H1 (cell line): ENCODE measurements at regions not wholly inside any gene's neighbourhood (a gene's known extent, or its start where the extent isn't known, plus 50 kb on each side); places are given as distances from the start of the nearest gene placed in this dataset.

Experiments
- CTCF ChIA-PET: fragments of 300-600 bp; sonication (Branson Sonifier 250); formaldehyde crosslinking; loops from one replicate; lab custom pipeline; 2021; ENCODE audit not compliant: partially characterized antibody; lab: Charles Lee
- POLR2A ChIA-PET: fragments of 300-600 bp; sonication (Branson Sonifier 250); formaldehyde crosslinking; loops from one replicate; lab custom pipeline; 2021; ENCODE audit warnings: inconsistent platforms; ENCODE audit not compliant: partially characterized antibody; lab: Charles Lee
- DNase-seq, 2 experiments: peaks; one replicate each; pipeline versions ENCODE4 v3.0.0 to v3.0.0-alpha.2; 2010 to 2022; ENCODE audit warnings: low spot score in 2 of 2, low read depth in 1 of 2, mixed read lengths in 1 of 2
- FAIRE-seq: peaks from 2 replicates; lab custom pipeline; 2011; peaks lifted over from hg19 to GRCh38; lab: Jason Lieb, UNC
- H2AFZ ChIP-seq: 2 replicates; pipeline ENCODE4 v1.8.1; 2012; ENCODE audit warnings: low read length, inconsistent platforms
- H2AK5ac ChIP-seq: 2 replicates; pipeline ENCODE4 v1.6.1; 2013; ENCODE audit warnings: low read depth, low read length
- H2BK120ac ChIP-seq: replicated peaks from 2 replicates; pipeline ENCODE3; 2013; ENCODE audit warnings: low read depth, low read length, inconsistent platforms
- H2BK12ac ChIP-seq: 2 replicates; pipeline ENCODE4 v1.6.1; 2013; ENCODE audit warnings: low read depth, low read length
- H2BK15ac ChIP-seq: 2 replicates; pipeline ENCODE4 v1.6.1; 2013; ENCODE audit warnings: low read length
- H2BK20ac ChIP-seq: 2 replicates; pipeline ENCODE4 v1.6.1; 2013; ENCODE audit warnings: low read length
- H2BK5ac ChIP-seq: 2 replicates; pipeline ENCODE4 v1.6.1; 2013; ENCODE audit warnings: low read depth, low read length
- H3K14ac ChIP-seq: 2 replicates; pipeline ENCODE4 v1.6.1; 2013; ENCODE audit warnings: inconsistent platforms; ENCODE audit not compliant: insufficient read length
- H3K18ac ChIP-seq: 2 replicates; pipeline ENCODE4 v1.6.1; 2013; ENCODE audit warnings: low read length; ENCODE audit errors: extremely low read depth
- H3K23ac ChIP-seq: 2 replicates; pipeline ENCODE4 v1.6.1; 2013; ENCODE audit warnings: inconsistent platforms; ENCODE audit not compliant: insufficient read length
- H3K23me2 ChIP-seq: 2 replicates; pipeline ENCODE4 v1.6.1; 2013; ENCODE audit warnings: low read depth, low read length
- H3K27ac ChIP-seq: 2 replicates; pipeline ENCODE4 v1.6.1; 2011; ENCODE audit warnings: low read depth, low read length, inconsistent platforms
- H3K27me3 ChIP-seq, 4 experiments: replicated peaks in 1 of 4; 1 replicate in 1 of 4; 2 replicates in 3 of 4; pipeline versions ENCODE4 v1.6.1 to v1.8.1; 2011 to 2013; ENCODE audit warnings: low read length in 3 of 4, mild to moderate bottlenecking in 3 of 4, inconsistent platforms in 2 of 4, mixed read lengths in 2 of 4, moderate library complexity in 1 of 4; ENCODE audit not compliant: control insufficient read depth in 3 of 4, insufficient read depth in 3 of 4; ENCODE audit errors: extremely low read depth in 1 of 4
- H3K36me3 ChIP-seq, 4 experiments: 2 replicates each; pipeline versions ENCODE4 v1.6.1 to v1.8.1; 2011 to 2013; ENCODE audit warnings: mild to moderate bottlenecking in 4 of 4, low read length in 3 of 4, moderate library complexity in 2 of 4, control low read depth in 1 of 4, inconsistent platforms in 1 of 4; ENCODE audit not compliant: insufficient read depth in 4 of 4, control insufficient read depth in 2 of 4
- H3K4ac ChIP-seq: replicated peaks from 2 replicates; pipeline ENCODE3; 2013; ENCODE audit warnings: low read length, low read depth, mixed read lengths, inconsistent platforms; ENCODE audit not compliant: insufficient read length
- H3K4me1 ChIP-seq, 4 experiments: replicated peaks in 1 of 4; 1 replicate in 1 of 4; 2 replicates in 3 of 4; pipeline versions ENCODE4 v1.6.1 to v1.8.1; 2011 to 2013; ENCODE audit warnings: low read length in 3 of 4, inconsistent platforms in 2 of 4, mixed read lengths in 1 of 4; ENCODE audit not compliant: insufficient read depth in 4 of 4, control insufficient read depth in 3 of 4
- H3K4me2 ChIP-seq, 2 experiments: 2 replicates each; pipeline versions ENCODE4 v1.6.1 to v1.8.1; 2011 to 2013; ENCODE audit warnings: low read depth in 2 of 2, low read length in 2 of 2, control low read depth in 1 of 2, inconsistent platforms in 1 of 2, mild to moderate bottlenecking in 1 of 2; ENCODE audit not compliant: insufficient read depth in 1 of 2
- H3K4me3 ChIP-seq, 4 experiments: fragments of 200-600, 300-600 bp in 1 of 4; sonication (generic), shearing (Covaris generic), sonication (Bioruptor Twin) in 1 of 4; 2 replicates each; pipeline versions ENCODE4 v1.5.1 to v1.8.1; 2011 to 2016; ENCODE audit warnings: low read length in 4 of 4, low read depth in 3 of 4, control low read depth in 2 of 4, inconsistent platforms in 2 of 4, mild to moderate bottlenecking in 2 of 4, mixed read lengths in 1 of 4, moderate library complexity in 1 of 4; ENCODE audit not compliant: insufficient read depth in 2 of 4; ENCODE audit errors: extremely low read depth in 1 of 4
- H3K56ac ChIP-seq: replicated peaks from 2 replicates; pipeline ENCODE3; 2013; ENCODE audit warnings: low read depth, mild to moderate bottlenecking, mixed read lengths, low read length, inconsistent platforms; ENCODE audit not compliant: insufficient read length
- H3K79me1 ChIP-seq: 2 replicates; pipeline ENCODE4 v1.6.1; 2013; ENCODE audit warnings: low read depth, low read length, control low read depth
- H3K79me2 ChIP-seq, 2 experiments: 2 replicates each; pipeline versions ENCODE4 v1.6.1 to v1.8.1; 2012 to 2013; ENCODE audit warnings: low read length in 2 of 2, mild to moderate bottlenecking in 2 of 2, inconsistent platforms in 1 of 2; ENCODE audit not compliant: insufficient read depth in 2 of 2, control insufficient read depth in 1 of 2
- H3K9ac ChIP-seq, 4 experiments: replicated peaks in 1 of 4; 1 replicate in 1 of 4; 2 replicates in 3 of 4; pipeline versions ENCODE4 v1.6.1 to v1.8.1; 2011 to 2013; ENCODE audit warnings: low read depth in 3 of 4, low read length in 3 of 4, control low read depth in 2 of 4, mild to moderate bottlenecking in 2 of 4, moderate library complexity in 2 of 4, inconsistent platforms in 1 of 4; ENCODE audit errors: extremely low read depth in 1 of 4
- H3K9me3 ChIP-seq, 2 experiments: 2 replicates each; pipeline versions ENCODE4 v1.6.1 to v1.8.1; 2012 to 2013; ENCODE audit warnings: mild to moderate bottlenecking in 2 of 2, moderate library complexity in 2 of 2, control low read depth in 1 of 2, inconsistent platforms in 1 of 2, low read depth in 1 of 2, low read length in 1 of 2, mixed read lengths in 1 of 2; ENCODE audit not compliant: insufficient read depth in 2 of 2
- H4K20me1 ChIP-seq, 2 experiments: replicated peaks in 1 of 2; 2 replicates each; pipeline versions ENCODE3 to v1.8.1; 2011 to 2013; ENCODE audit warnings: inconsistent platforms in 2 of 2, low read length in 2 of 2, mild to moderate bottlenecking in 1 of 2; ENCODE audit not compliant: insufficient read depth in 2 of 2, control insufficient read depth in 1 of 2
- H4K5ac ChIP-seq: 2 replicates; pipeline ENCODE4 v1.6.1; 2013; ENCODE audit warnings: low read length, low read depth, mixed read lengths, inconsistent platforms; ENCODE audit not compliant: insufficient read length
- H4K8ac ChIP-seq: 2 replicates; pipeline ENCODE4 v1.8.0; 2013; ENCODE audit warnings: mild to moderate bottlenecking, moderate library complexity, low read length, inconsistent platforms; ENCODE audit not compliant: insufficient read depth; ENCODE audit errors: extremely low read depth
- H4K91ac ChIP-seq: replicated peaks from 2 replicates; pipeline ENCODE3; 2013; ENCODE audit warnings: low read length, mixed read lengths, inconsistent platforms; ENCODE audit not compliant: insufficient read length
- CBX8 ChIP-seq: fragments of 300-800, 300-1000 bp; sonication (generic); IDR thresholded peaks from 2 replicates; pipeline ENCODE4 v1.7.1; 2016; ENCODE audit warnings: low read depth, low read length, borderline replicate concordance
- EP300 ChIP-seq, 2 experiments: IDR thresholded peaks; 1 replicate in 1 of 2; 2 replicates in 1 of 2; pipeline ENCODE4 v1.6.1; 2011 to 2012; ENCODE audit warnings: low read depth in 2 of 2, low read length in 2 of 2, mild to moderate bottlenecking in 2 of 2, borderline replicate concordance in 1 of 2, inconsistent platforms in 1 of 2, moderate library complexity in 1 of 2
- GABPA ChIP-seq: IDR thresholded peaks from 2 replicates; pipeline ENCODE4 v1.6.1; 2011; ENCODE audit warnings: mild to moderate bottlenecking, low read length, moderate library complexity, borderline replicate concordance; ENCODE audit not compliant: insufficient read depth
- PHF8 ChIP-seq: fragments of 200-600 bp; sonication (generic); conservative IDR thresholded peaks from 2 replicates; pipeline ENCODE4 v1.7.1; 2012; ENCODE audit warnings: low read depth, mild to moderate bottlenecking, inconsistent platforms, low read length, moderate library complexity
- SP2 ChIP-seq: IDR thresholded peaks from 2 replicates; pipeline ENCODE4 v1.6.1; 2012; ENCODE audit warnings: mild to moderate bottlenecking, low read length, inconsistent platforms
- TEAD4 ChIP-seq: IDR thresholded peaks from 2 replicates; pipeline ENCODE4 v1.6.1; 2012; ENCODE audit warnings: low read depth, low read length, inconsistent platforms, mixed read lengths
- WGBS, 2 experiments: shearing (Covaris generic) in 1 of 2; methylation state at CpG; one replicate each; pipeline versions ENCODE4 v1.1.6 to v1.1.7; 2013 to 2015; ENCODE audit warnings: low lambda C conversion rate in 2 of 2, mixed read lengths in 2 of 2, inconsistent platforms in 1 of 2, low coverage in 1 of 2, missing lambda C conversion rate in 1 of 2; ENCODE audit not compliant: insufficient replicate concordance in 2 of 2, insufficient coverage in 1 of 2, insufficient read length in 1 of 2; ENCODE audit errors: extremely low coverage in 1 of 2, missing lambda C conversion rate in 1 of 2; 5-methylcytosine and 5-hydroxymethylcytosine counted together

DNA sequence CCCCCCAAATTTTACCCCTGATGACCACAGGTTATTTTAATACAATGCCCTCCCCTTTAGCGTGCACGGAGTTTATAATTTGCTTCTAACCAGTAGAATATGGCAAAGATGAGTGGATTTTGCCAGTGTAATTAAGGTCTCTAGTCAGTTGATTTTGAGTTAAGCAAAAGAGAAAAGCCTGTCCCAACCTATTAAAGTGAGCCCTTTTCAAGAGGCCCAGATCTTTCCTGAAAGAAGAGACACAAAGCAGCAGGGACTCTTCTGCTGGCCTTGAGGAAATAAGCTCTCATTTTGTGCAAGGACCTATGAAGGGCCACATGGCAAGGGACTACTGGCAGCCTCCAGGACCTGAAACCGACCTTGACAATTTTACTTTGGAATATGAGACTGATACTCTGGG lies 61.9 kb upstream of the GABRG1 start:
- Histone ChIP-seq H2BK5ac (no peak overlapping the region), H3K79me1 (no peaks in the 10 kb centered on the region), H3K23me2 (no peaks in the 10 kb centered on the region), H2BK20ac (no peak overlapping the region), H4K8ac (no peak overlapping the region), H3K4ac (no peak overlapping the region), H2AFZ (peak overlapping the region; percentile 92), H3K14ac (no peak overlapping the region), H3K36me3 (no peaks in the 10 kb centered on the region), H3K18ac (no peak overlapping the region), H3K9ac (no peak overlapping the region), H3K79me2 (no peaks in the 10 kb centered on the region), H4K20me1 (no peaks in the 10 kb centered on the region), H3K9me3 (no peaks in the 10 kb centered on the region), H3K27me3 (no peaks in the 10 kb centered on the region), H4K5ac (no peak overlapping the region), H2BK15ac (no peak overlapping the region), H3K4me1 (no peaks in the 10 kb centered on the region), H2BK120ac (no peak overlapping the region), H3K27ac (no peak overlapping the region), H4K91ac (no peak overlapping the region), H3K56ac (no peak overlapping the region), H3K4me2 (no peak overlapping the region), H2AK5ac (no peak overlapping the region), H3K23ac (no peak overlapping the region), H3K4me3 (no peak overlapping the region), H2BK12ac (no peak overlapping the region)
- CTCF ChIA-PET, result no interaction called here
- DNase-seq (no peak), FAIRE-seq (no peak)
- POLR2A ChIA-PET, result no interaction called here
- TF ChIP-seq TEAD4 (no peak), CBX8 (no peak), EP300 (IDR thresholded peaks at IDR 0.05; ENCODE audit: borderline replicate concordance in 1 of 2, low read depth in 2 of 2, low read length in 2 of 2) (no peak), PHF8 (no peak), GABPA (no peak), SP2 (no peak)
- WGBS, 2 experiments, result 97% methylated on average over 3 of the region's 3 CpGs; no CpG with 5 or more reads in 1 of the 2 experiments
